GM12872 (cell line): ENCODE measurements at regions not wholly inside any gene's neighbourhood (a gene's known extent, or its start where the extent isn't known, plus 50 kb on each side); places are given as distances from the start of the nearest gene placed in this dataset.

Experiments
- CTCF ChIP-seq: IDR thresholded peaks from 3 replicates; pipeline ENCODE4 v1.5.1; 2011; ENCODE audit warnings: low read depth, mild to moderate bottlenecking, low read length, moderate library complexity; ENCODE audit not compliant: insufficient read depth

DNA sequence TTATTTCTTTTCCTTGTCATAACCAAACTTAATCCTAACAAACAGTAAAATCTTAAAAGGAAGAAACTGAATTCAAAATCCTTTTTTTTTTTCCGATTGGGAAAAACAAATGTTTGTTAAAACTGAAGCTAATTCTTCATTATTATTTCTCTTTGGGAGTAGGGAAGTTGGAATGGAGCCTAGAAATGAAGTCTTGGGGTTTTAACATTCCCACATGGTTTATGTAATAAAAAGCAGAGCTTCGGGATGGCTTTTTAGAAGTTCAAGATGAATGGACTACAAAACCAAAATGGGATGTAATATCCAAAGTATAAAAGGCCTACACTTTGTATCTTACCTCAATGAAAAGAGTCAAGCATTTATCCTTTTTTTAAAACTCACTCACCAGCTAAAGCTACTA lies 189.0 kb upstream of the TMC3 start:
- TF ChIP-seq CTCF, result no peak

- no peak for TF ChIP-seq CTCF
Measured at GRCh38 chr15:81560405-81560804, 186.4 kb upstream of the TMC3 start.

- TF ChIP-seq CTCF, result no peak
Measured at GRCh38 chr15:81558056-81558455, 184.0 kb upstream of the TMC3 start.

GRCh38 chr15:81555346-81555745 lies 181.3 kb upstream of the TMC3 start:
- no peak for TF ChIP-seq CTCF

GRCh38 chr15:81548365-81549130 lies 174.5 kb upstream of the TMC3 start:
- no peak for TF ChIP-seq CTCF

DNA sequence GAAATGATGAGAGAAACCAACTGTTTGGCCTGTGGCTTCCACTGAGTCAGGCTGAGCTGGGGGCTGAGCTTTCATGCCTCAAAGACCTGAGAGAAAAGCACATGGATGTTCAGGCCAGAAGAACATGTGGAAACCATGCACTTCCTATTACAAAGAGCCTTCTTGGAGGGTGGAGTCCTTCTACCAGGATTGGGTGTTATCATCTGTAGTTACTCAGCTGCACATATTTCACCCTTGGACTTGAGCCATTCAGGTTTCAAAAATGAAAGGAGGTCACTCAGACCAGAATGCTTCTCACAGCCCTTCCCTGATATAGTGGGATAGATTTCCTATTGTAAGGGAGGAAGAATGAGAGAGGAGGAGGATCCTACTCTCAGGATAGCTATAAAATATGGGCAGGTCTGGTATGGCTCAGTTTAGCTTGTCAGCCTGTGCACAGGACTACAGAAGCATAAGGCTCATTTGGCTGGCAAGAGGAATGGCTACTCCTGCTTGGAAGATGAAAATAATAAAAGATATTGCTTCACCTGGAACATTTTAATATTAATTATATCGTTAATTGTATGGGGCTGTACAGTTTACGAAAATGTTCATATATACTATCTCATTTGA lies 173.6 kb upstream of the TMC3 start:
- no peak for TF ChIP-seq CTCF

GRCh38 chr15:81544385-81544784 lies 170.4 kb upstream of the TMC3 start:
- TF ChIP-seq CTCF, result no peak
